ENCODE measurements at regions not wholly inside any gene's neighbourhood (a gene's known extent, or its start where the extent isn't known, plus 50 kb on each side); places are given as distances from the start of the nearest gene placed in this dataset.

DNA sequence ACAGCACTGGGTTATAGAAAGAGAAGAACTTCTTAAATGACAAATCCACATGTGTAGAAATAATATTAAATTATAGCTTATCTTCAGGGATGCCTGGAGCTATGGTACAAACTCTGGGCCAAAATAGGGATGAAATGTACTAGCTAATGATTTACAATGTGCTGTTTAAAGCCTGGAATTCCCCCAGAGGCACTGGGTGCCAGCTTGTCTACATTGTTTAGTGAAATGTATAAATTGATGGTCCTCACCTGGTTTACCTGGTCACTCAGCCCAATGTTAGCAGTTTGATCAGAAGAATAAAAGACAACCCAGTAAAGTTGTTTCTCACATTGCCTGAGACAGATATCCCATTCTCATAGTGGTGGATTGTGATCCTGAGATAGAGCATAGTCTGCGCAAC is 597.2 kb downstream of the DIAPH3 start:
- DNase-seq (ENCODE audit: low spot score): no peak
- WGBS: 63% methylated on average over 1 of the region's 1 CpG
- no peak overlapping the region for H3K27ac ChIP-seq
- no peaks in the 10 kb centered on the region for H3K9me3 ChIP-seq
- H3K4me3 ChIP-seq: no peak overlapping the region
- H3K4me1 ChIP-seq (replicated peaks): no peaks in the 10 kb centered on the region
- intact Hi-C loops (cut with DNase I): no loop called here
- TF ChIP-seq POLR2A (IDR thresholded peaks at IDR 0.05) (no peak), POLR2AphosphoS5 (IDR thresholded peaks at IDR 0.05) (no peak)
- TF ChIP-seq, protein P1, sequence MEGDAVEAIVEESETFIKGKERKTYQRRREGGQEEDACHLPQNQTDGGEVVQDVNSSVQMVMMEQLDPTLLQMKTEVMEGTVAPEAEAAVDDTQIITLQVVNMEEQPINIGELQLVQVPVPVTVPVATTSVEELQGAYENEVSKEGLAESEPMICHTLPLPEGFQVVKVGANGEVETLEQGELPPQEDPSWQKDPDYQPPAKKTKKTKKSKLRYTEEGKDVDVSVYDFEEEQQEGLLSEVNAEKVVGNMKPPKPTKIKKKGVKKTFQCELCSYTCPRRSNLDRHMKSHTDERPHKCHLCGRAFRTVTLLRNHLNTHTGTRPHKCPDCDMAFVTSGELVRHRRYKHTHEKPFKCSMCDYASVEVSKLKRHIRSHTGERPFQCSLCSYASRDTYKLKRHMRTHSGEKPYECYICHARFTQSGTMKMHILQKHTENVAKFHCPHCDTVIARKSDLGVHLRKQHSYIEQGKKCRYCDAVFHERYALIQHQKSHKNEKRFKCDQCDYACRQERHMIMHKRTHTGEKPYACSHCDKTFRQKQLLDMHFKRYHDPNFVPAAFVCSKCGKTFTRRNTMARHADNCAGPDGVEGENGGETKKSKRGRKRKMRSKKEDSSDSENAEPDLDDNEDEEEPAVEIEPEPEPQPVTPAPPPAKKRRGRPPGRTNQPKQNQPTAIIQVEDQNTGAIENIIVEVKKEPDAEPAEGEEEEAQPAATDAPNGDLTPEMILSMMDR (IDR thresholded peaks at IDR 0.05): no peak
- no peaks in the 10 kb centered on the region for H3K27me3 ChIP-seq (replicated peaks; ENCODE audit: insufficient read depth)
- H3K36me3 ChIP-seq: no peaks in the 10 kb centered on the region

- Histone ChIP-seq H3K27ac (no peak overlapping the region), H3K4me1 (replicated peaks) (no peaks in the 10 kb centered on the region), H3K9me3 (no peaks in the 10 kb centered on the region), H3K4me3 (no peak overlapping the region), H3K36me3 (no peaks in the 10 kb centered on the region), H3K27me3 (replicated peaks; ENCODE audit: insufficient read depth) (no peaks in the 10 kb centered on the region)
- DNase-seq (ENCODE audit: low spot score): no peak
- TF ChIP-seq, protein P1 (IDR thresholded peaks at IDR 0.05): no peak
- no peak for TF ChIP-seq POLR2AphosphoS5 (IDR thresholded peaks at IDR 0.05)
- TF ChIP-seq POLR2A (IDR thresholded peaks at IDR 0.05): no peak
- WGBS: 35% methylated on average over 4 of the region's 4 CpGs
- intact Hi-C loops (cut with DNase I): no loop called here
Measured at GRCh38 chr13:59568306-59568705, 595.4 kb downstream of the DIAPH3 start.

GRCh38 chr13:59570204-59570603 is 593.5 kb downstream of the DIAPH3 start:
- TF ChIP-seq POLR2A (IDR thresholded peaks at IDR 0.05) (no peak), POLR2AphosphoS5 (IDR thresholded peaks at IDR 0.05) (no peak)
- TF ChIP-seq, protein P1 (IDR thresholded peaks at IDR 0.05): no peak
- Histone ChIP-seq H3K4me3 (no peak overlapping the region), H3K9me3 (no peaks in the 10 kb centered on the region), H3K36me3 (no peaks in the 10 kb centered on the region), H3K27ac (no peak overlapping the region), H3K27me3 (replicated peaks; ENCODE audit: insufficient read depth) (no peaks in the 10 kb centered on the region), H3K4me1 (replicated peaks) (no peaks in the 10 kb centered on the region)
- intact Hi-C loops (cut with DNase I): no loop called here
- WGBS: 70% methylated on average over 3 of the region's 3 CpGs
- DNase-seq (ENCODE audit: low spot score): no peak

GRCh38 chr13:59584101-59584500 is 579.6 kb downstream of the DIAPH3 start:
- Histone ChIP-seq H3K4me3 (no peak overlapping the region), H3K36me3 (no peaks in the 10 kb centered on the region), H3K27me3 (replicated peaks; ENCODE audit: insufficient read depth) (no peaks in the 10 kb centered on the region), H3K9me3 (no peaks in the 10 kb centered on the region), H3K4me1 (replicated peaks) (no peaks in the 10 kb centered on the region), H3K27ac (no peak overlapping the region)
- intact Hi-C loops (cut with DNase I): no loop called here
- 81% methylated on average over 2 of the region's 2 CpGs for WGBS
- no peak for DNase-seq (ENCODE audit: low spot score)
- TF ChIP-seq, protein P1 (IDR thresholded peaks at IDR 0.05): no peak
- TF ChIP-seq POLR2A (IDR thresholded peaks at IDR 0.05) (no peak), POLR2AphosphoS5 (IDR thresholded peaks at IDR 0.05) (no peak)

GRCh38 chr13:59584761-59585670 is 578.7 kb downstream of the DIAPH3 start:
- DNase-seq (ENCODE audit: low spot score): no peak
- TF ChIP-seq POLR2A (IDR thresholded peaks at IDR 0.05): no peak
- TF ChIP-seq, protein P1 (IDR thresholded peaks at IDR 0.05): no peak
- peak; percentile 28 for TF ChIP-seq POLR2AphosphoS5 (IDR thresholded peaks at IDR 0.05)
- intact Hi-C loops (cut with DNase I): no loop called here
- H3K36me3 ChIP-seq: no peaks in the 10 kb centered on the region
- no peaks in the 10 kb centered on the region for H3K4me1 ChIP-seq (replicated peaks)
- H3K27ac ChIP-seq: no peak overlapping the region
- H3K4me3 ChIP-seq: no peak overlapping the region
- no peaks in the 10 kb centered on the region for H3K27me3 ChIP-seq (replicated peaks; ENCODE audit: insufficient read depth)
- 65% methylated on average over 10 of the region's 10 CpGs for WGBS
- H3K9me3 ChIP-seq: no peaks in the 10 kb centered on the region

Data from prostate gland (tissue), 2 donors.